ENCODE measurements at regions not wholly inside any gene's neighbourhood (a gene's known extent, or its start where the extent isn't known, plus 50 kb on each side); places are given as distances from the start of the nearest gene placed in this dataset.

DNA sequence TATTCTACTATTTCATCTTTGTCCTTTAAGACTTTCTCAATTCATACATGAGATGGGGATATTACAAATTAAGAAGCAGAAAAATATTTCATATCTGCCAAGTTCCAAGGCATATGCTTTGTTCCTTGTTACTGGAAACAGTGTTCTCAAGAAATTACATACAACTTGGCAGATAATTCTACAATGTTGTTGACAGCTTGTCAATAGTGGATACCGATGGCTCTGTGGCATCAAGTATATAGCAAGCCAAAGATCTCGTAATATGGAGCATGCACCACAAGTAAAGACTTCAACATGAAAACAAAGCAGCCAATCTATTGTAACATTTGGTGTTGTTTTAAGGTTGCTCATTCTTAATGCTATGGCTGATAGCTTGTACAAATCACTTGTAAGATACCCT, 598.2 kb upstream of the KLHL29 start:
- TF ChIP-seq, protein P1, sequence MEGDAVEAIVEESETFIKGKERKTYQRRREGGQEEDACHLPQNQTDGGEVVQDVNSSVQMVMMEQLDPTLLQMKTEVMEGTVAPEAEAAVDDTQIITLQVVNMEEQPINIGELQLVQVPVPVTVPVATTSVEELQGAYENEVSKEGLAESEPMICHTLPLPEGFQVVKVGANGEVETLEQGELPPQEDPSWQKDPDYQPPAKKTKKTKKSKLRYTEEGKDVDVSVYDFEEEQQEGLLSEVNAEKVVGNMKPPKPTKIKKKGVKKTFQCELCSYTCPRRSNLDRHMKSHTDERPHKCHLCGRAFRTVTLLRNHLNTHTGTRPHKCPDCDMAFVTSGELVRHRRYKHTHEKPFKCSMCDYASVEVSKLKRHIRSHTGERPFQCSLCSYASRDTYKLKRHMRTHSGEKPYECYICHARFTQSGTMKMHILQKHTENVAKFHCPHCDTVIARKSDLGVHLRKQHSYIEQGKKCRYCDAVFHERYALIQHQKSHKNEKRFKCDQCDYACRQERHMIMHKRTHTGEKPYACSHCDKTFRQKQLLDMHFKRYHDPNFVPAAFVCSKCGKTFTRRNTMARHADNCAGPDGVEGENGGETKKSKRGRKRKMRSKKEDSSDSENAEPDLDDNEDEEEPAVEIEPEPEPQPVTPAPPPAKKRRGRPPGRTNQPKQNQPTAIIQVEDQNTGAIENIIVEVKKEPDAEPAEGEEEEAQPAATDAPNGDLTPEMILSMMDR (conservative IDR thresholded peaks at IDR 0.05; ENCODE audit: low read length): no peak
- no peak for DNase-seq (ENCODE audit: low read depth)
- no peak overlapping the region for H3K4me3 ChIP-seq (ENCODE audit: low read length)

DNA sequence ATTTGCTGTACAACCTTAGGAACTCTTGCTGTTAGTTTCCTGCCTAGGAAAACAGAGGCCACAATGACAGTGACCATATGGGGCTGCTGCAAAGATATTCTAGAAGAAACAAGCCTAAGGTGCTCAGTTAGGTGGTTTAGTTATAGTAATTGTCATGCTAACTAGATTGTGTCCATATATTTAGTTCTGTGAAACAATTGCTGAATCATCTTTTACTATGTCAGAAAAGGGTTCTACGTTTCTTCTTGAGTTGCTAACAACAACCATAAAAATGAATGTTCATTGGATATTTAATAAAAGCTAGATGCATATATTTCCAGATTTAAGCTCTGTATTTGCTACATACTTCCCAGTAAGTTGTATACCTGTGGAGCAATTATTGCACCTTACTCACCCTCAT, 597.2 kb upstream of the KLHL29 start:
- TF ChIP-seq, protein P1 (conservative IDR thresholded peaks at IDR 0.05; ENCODE audit: low read length): no peak
- DNase-seq (ENCODE audit: low read depth): no peak
- H3K4me3 ChIP-seq (ENCODE audit: low read length): no peak overlapping the region

DNA sequence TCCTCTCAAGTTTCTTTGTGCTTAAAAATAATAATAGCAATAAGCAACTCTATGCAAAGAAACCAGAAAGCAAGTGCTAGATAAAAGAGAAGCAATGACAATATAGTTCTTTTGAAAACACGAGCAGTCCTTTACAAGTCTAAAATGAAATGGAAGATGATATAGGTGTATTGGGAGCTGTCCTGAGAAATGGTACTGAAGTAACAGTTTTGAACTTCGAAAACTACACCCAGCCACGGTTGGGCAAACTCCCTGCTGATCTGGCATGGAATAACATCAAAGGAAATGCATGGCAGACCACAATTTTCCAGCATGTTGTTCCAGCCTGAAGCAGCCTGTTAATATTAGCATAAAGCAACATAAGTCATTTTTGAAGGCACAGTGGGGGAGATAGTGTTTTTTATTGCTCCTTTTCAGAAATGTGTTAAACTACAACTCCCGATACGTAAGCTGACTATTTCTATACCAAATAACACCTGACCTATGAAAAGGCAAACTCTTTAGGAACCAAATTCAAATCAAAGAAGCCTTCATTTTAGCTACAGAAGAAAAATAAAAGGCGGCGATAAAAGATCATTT, 596.1 kb upstream of the KLHL29 start:
- no peak for DNase-seq (ENCODE audit: low read depth)
- TF ChIP-seq, protein P1 (conservative IDR thresholded peaks at IDR 0.05; ENCODE audit: low read length): no peak
- H3K4me3 ChIP-seq (ENCODE audit: low read length): no peak overlapping the region

DNA sequence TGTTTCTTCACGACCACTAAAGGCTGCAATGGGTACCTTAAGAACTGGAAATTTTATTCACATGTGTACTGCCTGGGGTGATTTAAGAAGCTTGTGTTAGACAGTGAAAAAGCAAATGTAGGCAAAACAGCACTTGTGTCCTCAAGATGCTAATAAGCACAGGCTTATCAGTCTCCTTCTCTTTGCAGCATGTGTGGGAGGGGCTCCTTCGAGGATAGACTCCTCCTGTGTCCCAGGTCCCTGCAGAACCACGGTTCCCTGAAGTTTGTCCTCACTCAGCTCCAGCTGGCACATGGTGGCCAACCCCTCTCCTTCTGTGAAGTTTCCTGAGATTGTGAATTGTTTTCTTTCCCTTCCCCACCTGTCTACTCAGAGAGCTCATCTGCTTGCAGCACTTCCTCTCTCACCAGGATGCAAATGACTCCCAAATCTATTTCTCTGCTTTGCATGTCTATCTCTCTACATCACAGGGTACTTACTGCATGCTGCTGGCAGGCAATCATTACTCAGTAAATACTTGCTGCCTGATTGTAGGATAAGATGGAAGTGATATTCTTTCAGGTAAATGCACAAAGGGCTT, 589.6 kb upstream of the KLHL29 start:
- TF ChIP-seq, protein P1 (conservative IDR thresholded peaks at IDR 0.05; ENCODE audit: low read length): no peak
- H3K4me3 ChIP-seq (ENCODE audit: low read length): no peak overlapping the region
- DNase-seq (ENCODE audit: low read depth): no peak

DNA sequence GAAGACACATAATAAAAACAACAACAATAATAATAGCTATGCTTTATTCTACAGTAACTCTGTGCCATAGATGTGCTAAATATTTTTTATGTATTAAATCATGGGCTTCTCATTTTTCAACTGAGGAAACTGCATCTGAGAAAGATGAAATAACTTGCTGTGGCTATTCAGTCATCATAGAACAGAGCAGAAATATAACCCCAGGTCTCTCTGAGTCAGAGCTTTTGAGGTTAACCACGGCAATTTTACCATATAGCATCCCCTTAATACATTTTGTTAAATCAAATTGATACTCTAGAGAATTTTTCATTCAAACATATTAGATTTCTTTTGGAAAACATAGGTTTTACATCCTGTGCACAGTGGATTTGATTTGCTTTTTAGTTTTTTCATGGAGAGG, 586.6 kb upstream of the KLHL29 start:
- no peak for DNase-seq (ENCODE audit: low read depth)
- TF ChIP-seq, protein P1 (conservative IDR thresholded peaks at IDR 0.05; ENCODE audit: low read length): no peak
- H3K4me3 ChIP-seq (ENCODE audit: low read length): no peak overlapping the region

DNA sequence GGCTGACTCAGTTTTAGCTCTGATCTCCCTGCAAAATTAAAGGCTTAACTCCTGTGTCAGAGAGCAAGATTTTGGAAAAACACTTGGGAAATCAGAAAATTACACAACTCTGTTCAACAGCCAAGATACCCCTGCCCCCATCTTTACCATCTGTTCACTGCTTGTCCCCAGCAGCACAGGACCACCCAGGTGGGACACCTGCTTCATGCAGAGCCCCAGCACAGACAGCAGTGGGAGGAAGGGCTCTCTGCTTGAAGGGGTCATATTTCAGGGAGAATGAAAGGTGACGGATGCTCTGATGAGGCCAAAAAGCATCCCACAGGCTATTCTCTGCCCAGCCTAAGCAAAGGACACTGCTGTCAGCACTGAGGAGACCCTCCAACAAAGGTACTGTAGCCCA, 584.6 kb upstream of the KLHL29 start:
- no peak overlapping the region for H3K4me3 ChIP-seq (ENCODE audit: low read length)
- TF ChIP-seq, protein P1 (conservative IDR thresholded peaks at IDR 0.05; ENCODE audit: low read length): no peak
- DNase-seq (ENCODE audit: low read depth): no peak

DNA sequence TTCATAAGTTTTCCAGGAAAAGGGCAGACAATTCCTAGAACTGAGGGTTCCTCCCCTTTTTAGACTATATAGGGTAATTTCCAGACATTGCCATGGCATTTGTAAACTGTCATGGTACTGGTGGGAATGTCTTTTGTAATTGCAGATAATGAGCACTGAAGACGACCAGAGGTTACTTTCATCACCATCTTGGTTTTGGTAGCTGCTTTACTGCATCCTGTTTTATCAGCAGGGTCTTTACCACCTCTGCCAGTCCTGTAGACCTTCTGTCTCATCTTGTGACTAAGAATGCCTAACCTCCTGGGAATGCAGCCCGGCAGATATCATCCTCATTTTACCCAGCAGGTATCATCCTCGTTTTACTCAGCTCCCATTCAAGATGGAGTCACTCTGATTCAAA, 583.9 kb upstream of the KLHL29 start:
- TF ChIP-seq, protein P1 (conservative IDR thresholded peaks at IDR 0.05; ENCODE audit: low read length): no peak
- DNase-seq (ENCODE audit: low read depth): no peak
- H3K4me3 ChIP-seq (ENCODE audit: low read length): no peak overlapping the region

Measured in AG10803 (cell line).